Stimulated activated CD8-positive, alpha-beta memory T cell treated with anti-CD3 and anti-CD28 coated beads, Interleukin-2, amount 100 ng/mL, for 1 hour (primary cell): ENCODE measurements at regions not wholly inside any gene's neighbourhood (a gene's known extent, or its start where the extent isn't known, plus 50 kb on each side); places are given as distances from the start of the nearest gene placed in this dataset.

ENCODE experiments used
- DNase-seq, 2 donors: peaks; one replicate each; pipeline ENCODE4 v3.0.0-alpha.2; 2020; ENCODE audit warnings: low read depth in 2 of 2

GRCh38 chr2:22596306-22596705, 788.7 kb upstream of the KLHL29 start:
- no peak for DNase-seq

GRCh38 chr2:22600156-22600555, 784.8 kb upstream of the KLHL29 start:
- no peak for DNase-seq

GRCh38 chr2:22600999-22601398, 784.0 kb upstream of the KLHL29 start:
- no peak for DNase-seq

- DNase-seq = no peak
Measured at GRCh38 chr2:22604136-22604535, 780.8 kb upstream of the KLHL29 start.

- DNase-seq = no peak
Measured at GRCh38 chr2:22616031-22616430, 768.9 kb upstream of the KLHL29 start.

GRCh38 chr2:22623620-22624019, 761.4 kb upstream of the KLHL29 start:
- no peak for DNase-seq

GRCh38 chr2:22626621-22627020, 758.4 kb upstream of the KLHL29 start:
- DNase-seq = no peak

GRCh38 chr2:22628221-22628620, 756.8 kb upstream of the KLHL29 start:
- no peak for DNase-seq

GRCh38 chr2:22628906-22629305, 756.1 kb upstream of the KLHL29 start:
- DNase-seq = no peak

GRCh38 chr2:22634167-22634566, 750.8 kb upstream of the KLHL29 start:
- DNase-seq = no peak

GRCh38 chr2:22656426-22656825, 728.6 kb upstream of the KLHL29 start:
- DNase-seq = no peak

- DNase-seq = no peak
Measured at GRCh38 chr2:22673529-22673928, 711.5 kb upstream of the KLHL29 start.

- DNase-seq = no peak
Measured at GRCh38 chr2:22683914-22684313, 701.1 kb upstream of the KLHL29 start.

- no peak for DNase-seq
Measured at GRCh38 chr2:22690096-22690495, 694.9 kb upstream of the KLHL29 start.

- no peak for DNase-seq
Measured at GRCh38 chr2:22691666-22692065, 693.3 kb upstream of the KLHL29 start.

GRCh38 chr2:22692746-22693145, 692.2 kb upstream of the KLHL29 start:
- no peak for DNase-seq

- no peak for DNase-seq
Measured at GRCh38 chr2:22694300-22694699, 690.7 kb upstream of the KLHL29 start.

- DNase-seq = no peak
Measured at GRCh38 chr2:22694856-22695255, 690.1 kb upstream of the KLHL29 start.

GRCh38 chr2:22697054-22697788, 687.8 kb upstream of the KLHL29 start:
- DNase-seq = no peak

GRCh38 chr2:22701561-22702160, 683.3 kb upstream of the KLHL29 start:
- DNase-seq = no peak

GRCh38 chr2:22703286-22703920, 681.6 kb upstream of the KLHL29 start:
- DNase-seq = no peak

GRCh38 chr2:22719396-22719795, 665.6 kb upstream of the KLHL29 start:
- DNase-seq = no peak

- DNase-seq = no peak
Measured at GRCh38 chr2:22729466-22729865, 655.5 kb upstream of the KLHL29 start.
